ENCODE measurements at regions not wholly inside any gene's neighbourhood (a gene's known extent, or its start where the extent isn't known, plus 50 kb on each side); places are given as distances from the start of the nearest gene placed in this dataset.
"Not testable (repeated sequence)": the region's sequence is repeated elsewhere in the genome, so short reads cannot be mapped to it uniquely, and the experiment has no call there.

DNA sequence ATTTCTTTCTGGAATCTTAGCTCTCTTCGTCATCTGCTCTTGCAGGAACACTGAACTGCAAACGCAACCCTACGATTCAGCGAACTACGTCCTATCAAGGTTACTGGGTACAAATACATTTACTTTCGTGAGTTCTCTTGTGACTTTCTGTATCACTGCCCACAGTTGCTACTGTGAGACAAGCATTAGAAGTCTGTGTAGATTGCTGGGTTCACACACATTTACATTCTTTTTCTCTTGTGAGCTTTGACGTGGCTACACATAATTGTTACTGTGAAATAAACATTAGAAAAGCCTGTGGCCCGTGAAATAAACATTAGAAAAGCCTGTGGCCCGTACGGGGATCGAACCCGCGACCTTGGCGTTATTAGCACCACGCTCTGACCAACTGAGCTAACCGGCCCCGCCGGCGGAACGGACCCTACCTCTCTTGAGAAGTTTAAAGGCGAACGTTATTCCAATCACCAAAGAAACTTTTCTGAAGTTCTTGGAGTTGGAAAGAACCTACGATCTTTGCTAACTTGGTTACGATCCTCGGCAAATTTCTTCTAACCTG is 61.2 kb upstream of the ZNF322 start:
- not testable (repeated sequence) for DNase-seq (ENCODE audit: low spot score)

DNA sequence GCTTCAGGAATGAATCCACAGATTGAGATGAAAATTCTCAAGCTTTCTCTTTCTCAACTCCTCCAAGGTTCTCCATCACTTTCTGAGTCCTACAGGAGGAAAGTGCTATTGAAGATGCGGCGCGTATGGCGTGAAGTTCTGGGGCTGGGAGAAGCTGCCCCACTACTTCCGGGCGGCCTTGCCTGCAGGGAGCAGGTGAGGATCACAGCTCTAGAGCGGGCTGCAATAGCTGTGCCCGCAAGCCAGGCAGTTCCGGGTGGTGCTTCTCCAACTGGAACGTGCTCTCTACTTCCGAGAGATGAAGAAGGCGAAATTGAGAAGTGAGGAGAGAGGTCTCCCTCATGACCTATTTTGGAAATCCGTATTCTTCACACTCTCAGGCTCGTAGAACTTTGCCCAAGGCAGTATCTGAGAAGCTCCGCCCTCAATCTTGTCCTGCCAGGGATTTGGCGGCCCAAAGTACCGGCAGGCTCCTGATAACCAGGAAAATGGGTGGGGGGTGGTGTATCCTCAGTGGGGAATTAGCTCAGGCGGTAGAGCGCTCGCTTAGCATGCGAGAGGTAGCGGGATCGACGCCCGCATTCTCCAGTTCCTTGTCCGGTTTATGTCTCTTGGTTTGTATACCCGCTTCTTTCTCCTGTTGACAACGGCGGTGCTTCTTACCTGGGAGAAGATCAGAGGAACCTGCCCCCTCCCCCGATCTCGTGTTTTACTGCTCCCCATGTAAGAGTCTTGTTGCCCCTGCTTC is 70.6 kb upstream of the ZNF322 start:
- not testable (repeated sequence) for DNase-seq (ENCODE audit: low spot score)

DNA sequence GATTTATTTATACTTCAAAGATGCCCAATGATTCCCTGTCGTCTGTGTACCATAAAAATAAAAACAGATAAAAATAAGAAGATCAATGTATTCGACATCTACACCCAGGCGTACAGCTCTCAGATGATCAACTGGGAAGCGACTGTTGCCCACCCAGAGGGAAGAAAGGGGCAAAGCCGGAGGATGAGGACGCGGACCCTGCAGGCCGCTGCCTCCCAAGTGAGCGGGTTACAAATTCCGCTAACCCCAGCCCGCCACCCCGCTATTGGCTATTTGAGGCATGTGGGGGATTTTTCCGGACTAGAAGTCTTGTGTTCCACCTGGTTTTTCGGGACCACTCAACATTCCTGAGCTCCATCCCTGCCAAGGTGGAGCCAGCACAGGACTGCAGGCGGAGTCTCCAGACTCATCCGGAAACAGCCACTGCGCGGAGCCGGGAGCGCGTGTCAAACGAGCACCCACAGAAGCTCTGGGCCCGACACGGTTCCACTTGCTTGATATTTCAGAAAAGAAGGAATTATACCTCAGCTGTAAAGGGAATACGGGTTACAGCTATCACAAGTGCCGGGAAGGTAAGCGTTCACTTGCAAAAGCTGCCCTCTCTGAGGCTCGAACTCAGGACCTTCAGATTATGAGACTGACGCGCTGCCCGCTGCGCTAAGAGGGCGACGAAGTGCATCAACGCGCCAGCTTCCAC is 75.4 kb upstream of the ZNF322 start:
- not testable (repeated sequence) for DNase-seq (ENCODE audit: low spot score)

DNA sequence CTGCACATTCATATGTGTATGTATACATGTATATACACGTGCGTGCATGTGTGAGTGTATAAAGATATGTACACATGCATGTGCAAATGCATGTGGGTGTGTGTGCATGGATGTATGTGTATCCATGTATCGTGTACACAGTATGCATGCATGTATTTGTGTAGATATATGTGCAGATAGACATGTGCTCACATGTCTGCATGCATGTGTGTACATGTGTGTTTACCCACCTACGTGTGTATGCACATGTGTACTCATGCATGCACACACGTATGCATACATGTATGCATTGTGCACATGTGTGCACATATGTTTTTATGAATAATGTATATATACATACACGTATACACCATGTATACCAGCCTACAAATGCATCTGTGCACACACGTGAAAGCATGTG is 80.3 kb upstream of the ZNF322 start:
- no peak for DNase-seq (ENCODE audit: low spot score)

DNA sequence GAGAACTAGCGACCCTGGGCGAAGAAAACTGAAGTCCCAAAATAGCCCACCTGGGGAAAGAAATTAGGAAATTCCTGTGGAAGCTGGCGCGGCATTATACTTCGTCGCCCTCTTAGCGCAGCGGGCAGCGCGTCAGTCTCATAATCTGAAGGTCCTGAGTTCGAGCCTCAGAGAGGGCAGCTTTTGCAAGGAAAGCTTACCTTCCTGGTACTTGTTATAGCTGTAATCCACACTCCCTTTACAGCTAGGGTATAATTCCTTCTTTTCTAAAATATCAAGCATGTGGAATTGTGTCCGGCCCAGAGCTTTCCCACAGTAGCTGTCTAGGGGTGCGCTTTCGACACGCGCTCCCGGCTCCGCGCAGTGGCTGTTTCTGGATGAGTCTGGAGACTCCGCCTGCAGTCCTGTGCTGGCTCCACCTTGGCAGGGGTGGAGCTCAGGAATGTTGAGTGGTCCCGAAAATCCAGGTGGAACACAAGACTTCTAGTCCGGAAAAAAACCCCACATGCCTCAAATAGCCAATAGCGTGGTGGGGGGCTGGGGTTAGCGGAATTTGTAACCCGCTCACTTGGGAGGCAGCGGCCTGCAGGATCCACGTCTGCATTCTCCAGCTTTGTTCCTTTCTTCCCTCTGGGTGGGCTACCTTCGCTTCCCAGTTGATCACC is 83.7 kb upstream of the ZNF322 start:
- peak; percentile 29 for DNase-seq (ENCODE audit: low spot score)

DNA sequence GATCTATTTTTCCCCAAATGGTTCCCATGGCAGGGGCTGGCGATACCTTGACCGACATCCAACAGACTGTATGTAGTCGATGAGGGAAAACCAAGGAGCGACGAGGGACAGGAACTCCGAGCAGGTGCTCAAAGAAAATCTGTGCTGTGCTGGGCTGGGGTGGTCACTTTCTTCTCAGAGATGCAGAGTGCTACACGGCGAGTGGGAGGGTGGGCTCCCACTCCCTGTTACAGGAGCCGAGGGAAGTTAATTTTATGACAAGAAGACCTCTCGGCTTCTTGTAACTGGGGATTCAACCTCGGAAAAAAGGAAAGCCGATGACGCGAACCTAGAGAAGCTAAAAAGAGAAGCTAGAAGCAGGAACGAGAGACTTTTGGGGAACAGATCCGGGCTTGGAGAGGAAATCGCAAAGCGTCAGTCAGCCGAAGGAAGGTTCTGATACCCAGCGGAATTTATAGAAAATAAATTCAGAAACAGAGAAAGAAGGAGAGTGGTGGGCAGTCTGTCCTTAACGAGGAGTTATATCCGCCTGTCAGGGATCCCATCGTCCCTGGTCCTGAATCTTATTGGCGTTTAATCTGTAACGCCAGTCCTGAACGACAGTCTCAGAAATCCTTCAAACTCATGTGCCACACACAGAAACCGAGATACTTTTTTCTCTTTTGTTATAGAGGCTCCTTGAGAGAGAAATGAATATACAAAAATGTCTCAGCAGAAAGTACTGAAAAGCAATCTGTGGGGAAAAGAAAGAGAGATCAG is 84.6 kb upstream of the ZNF322 start:
- DNase-seq (ENCODE audit: low spot score): no peak

DNA sequence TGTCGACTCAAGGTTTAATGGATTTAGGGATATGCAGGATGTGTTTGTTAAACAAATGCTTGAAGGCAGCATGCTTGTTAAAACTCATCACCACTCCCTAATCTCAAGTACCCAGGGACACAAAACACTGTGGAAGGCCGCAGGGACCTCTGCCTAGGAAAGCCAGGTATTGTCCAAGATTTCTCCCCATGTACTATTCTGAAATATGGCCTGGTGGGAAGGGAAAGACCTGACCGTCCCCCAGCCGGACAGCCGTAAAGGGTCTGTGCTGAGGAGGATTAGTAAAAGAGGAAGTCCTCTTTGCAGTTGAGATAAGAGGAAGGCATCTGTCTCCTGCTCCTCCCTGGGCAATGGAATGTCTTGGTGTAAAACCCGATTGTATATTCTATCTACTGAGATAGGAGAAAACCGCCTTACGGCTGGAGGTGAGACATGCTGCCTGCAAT is 85.3 kb upstream of the ZNF322 start:
- not testable (repeated sequence) for DNase-seq (ENCODE audit: low spot score)

DNA sequence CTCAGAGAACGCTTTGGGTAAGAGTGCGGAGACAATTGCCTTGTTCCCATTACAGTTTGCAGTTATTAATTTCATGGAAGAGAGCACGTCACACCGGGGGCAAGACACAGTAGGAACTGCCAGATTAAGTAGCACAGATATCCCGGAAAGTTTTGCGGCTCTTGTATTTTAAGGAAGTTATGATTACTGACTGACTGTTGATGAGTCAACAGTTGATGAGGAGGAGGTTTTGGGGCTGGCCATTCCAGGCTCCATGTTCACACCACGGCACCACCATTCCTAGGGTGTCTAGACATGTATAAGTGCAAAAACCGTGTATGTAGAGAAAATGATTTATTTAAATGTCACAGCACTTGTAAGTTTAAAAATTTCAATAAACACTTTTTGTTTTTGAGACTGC is 86.4 kb upstream of the ZNF322 start:
- not testable (repeated sequence) for DNase-seq (ENCODE audit: low spot score)

DNA sequence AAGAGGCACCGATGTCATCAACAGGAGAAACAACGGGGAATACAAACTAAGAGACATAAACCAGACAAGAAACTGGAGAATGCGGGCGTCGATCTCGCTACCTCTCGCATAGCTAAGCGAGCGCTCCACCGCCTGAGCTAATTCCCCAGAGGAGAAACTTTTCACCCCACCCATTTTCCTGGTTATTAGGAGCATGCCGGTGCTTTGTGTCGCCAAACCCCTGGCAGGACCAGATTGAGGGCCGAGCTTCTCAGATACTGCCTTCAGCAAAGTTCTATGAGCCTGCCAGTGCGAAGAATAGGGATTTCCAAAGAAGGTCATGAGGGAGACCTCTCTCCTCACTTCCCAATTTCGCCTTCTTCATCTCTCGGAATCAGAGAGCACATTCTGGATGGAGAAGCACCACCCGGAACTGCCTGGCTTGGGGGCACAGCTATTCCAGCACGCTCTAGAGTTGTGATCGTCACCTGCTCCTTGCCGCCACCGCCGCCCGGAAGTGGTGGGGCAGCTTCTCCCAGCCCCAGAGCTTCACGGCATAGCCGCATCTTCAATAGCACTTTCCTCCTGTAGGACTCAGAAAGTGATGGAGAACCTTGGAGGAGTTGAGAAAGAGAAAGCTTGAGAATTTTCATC is 89.7 kb upstream of the ZNF322 start:
- DNase-seq (ENCODE audit: low spot score): not testable (repeated sequence)

DNA sequence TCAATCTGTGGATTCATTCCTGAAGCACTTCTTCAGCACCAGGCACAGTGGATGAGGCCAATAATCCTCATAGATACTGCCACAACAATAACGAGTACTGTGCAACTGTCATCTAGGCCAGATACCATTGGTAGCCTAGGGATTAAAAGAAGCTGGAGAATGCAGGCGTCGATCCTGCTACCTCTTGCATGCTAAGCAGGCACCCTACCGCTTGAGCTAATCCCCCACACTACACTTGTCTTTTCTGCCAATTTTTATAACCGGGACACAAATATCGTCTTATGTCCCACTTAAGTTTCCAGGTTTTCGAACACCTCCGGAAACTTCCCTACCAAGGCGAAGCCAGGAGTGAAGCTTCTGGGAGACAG is 90.2 kb upstream of the ZNF322 start:
- not testable (repeated sequence) for DNase-seq (ENCODE audit: low spot score)

DNA sequence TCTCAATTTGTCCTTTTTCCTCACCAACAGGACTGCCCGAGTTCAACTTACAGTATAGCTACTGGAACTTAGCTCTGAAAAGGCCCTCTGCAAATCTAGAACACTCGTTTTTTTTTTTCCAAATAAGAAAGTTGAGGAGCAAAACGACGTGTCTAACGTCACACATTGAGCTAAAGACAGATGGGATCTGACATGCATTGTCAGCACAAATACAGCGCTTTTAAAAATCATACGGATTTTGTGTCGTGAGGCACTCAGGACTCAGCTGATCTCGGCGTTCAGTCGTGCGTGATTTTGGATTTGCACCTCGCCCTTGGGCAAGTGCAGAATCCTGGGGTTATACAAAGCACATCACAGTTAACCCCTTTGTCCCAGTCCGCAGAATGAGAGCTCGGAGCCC is 94.7 kb upstream of the ZNF322 start:
- DNase-seq (ENCODE audit: low spot score): no peak

DNA sequence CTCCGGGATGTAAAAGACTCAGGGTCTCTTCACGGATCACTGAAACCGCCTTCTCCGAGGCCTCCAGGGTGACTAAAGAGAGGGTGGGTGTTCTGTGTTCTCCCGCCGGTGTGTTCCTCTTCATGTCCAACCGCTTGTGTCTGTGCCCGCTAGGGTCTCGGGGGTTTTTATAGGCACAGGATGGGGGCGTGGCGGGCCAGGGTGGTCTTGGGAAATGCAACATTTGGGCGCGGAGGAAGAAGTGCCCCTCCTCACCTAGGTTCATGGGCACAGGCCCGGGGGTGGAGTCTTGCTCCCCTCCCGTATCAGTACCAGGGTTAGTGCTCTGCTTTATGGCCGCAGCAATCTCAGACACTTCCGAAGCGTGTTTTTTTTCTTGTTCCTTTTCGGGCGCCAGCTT is 95.3 kb upstream of the ZNF322 start:
- DNase-seq (ENCODE audit: low spot score): peak; percentile 6

DNA sequence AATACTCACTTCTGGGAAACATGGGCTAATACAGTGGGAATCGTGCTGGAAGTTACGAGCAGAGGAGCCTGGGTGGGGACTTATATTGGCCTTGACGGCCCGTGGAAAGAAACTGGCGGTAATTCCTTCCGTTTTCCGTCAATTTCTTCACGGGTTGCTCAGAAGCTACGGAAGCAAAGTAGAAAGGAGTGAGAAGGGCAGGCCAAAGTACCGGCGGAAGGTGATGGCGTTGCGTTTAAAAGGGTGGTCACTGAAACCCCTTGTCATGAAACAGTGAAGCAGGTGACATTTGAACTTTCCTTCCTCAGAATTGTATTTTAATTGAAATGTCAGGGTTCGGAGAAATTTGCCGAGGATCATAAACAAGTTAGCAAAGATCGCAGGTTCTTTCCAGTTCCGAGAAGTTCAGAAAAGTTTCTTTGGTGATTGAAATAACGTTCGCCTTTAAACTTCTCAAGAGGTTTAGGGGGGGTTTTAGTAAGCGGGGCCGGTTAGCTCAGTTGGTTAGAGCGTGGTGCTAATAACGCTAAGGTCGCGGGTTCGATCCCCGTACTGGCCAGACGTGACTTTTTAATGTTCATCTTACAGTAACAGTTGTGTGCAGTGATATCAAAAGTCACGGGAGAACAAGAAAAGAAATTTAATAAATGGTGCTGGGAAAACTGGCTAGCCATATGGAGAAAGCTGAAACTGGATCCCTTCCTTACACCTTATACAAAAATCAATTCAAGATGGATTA is 96.7 kb upstream of the ZNF322 start:
- peak; percentile 18 for DNase-seq (ENCODE audit: low spot score)

DNA sequence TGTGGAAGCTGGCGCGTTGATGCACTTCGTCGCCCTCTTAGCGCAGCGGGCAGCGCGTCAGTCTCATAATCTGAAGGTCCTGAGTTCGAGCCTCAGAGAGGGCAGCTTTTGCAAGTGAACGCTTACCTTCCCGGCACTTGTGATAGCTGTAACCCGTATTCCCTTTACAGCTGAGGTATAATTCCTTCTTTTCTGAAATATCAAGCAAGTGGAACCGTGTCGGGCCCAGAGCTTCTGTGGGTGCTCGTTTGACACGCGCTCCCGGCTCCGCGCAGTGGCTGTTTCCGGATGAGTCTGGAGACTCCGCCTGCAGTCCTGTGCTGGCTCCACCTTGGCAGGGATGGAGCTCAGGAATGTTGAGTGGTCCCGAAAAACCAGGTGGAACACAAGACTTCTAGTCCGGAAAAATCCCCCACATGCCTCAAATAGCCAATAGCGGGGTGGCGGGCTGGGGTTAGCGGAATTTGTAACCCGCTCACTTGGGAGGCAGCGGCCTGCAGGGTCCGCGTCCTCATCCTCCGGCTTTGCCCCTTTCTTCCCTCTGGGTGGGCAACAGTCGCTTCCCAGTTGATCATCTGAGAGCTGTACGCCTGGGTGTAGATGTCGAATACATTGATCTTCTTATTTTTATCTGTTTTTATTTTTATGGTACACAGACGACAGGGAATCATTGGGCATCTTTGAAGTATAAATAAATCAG is 106.8 kb upstream of the ZNF322 start:
- DNase-seq (ENCODE audit: low spot score): not testable (repeated sequence)

DNA sequence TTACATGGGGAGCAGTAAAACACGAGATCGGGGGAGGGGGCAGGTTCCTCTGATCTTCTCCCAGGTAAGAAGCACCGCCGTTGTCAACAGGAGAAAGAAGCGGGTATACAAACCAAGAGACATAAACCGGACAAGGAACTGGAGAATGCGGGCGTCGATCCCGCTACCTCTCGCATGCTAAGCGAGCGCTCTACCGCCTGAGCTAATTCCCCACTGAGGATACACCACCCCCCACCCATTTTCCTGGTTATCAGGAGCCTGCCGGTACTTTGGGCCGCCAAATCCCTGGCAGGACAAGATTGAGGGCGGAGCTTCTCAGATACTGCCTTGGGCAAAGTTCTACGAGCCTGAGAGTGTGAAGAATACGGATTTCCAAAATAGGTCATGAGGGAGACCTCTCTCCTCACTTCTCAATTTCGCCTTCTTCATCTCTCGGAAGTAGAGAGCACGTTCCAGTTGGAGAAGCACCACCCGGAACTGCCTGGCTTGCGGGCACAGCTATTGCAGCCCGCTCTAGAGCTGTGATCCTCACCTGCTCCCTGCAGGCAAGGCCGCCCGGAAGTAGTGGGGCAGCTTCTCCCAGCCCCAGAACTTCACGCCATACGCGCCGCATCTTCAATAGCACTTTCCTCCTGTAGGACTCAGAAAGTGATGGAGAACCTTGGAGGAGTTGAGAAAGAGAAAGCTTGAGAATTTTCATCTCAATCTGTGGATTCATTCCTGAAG is 111.6 kb upstream of the ZNF322 start:
- not testable (repeated sequence) for DNase-seq (ENCODE audit: low spot score)

DNA sequence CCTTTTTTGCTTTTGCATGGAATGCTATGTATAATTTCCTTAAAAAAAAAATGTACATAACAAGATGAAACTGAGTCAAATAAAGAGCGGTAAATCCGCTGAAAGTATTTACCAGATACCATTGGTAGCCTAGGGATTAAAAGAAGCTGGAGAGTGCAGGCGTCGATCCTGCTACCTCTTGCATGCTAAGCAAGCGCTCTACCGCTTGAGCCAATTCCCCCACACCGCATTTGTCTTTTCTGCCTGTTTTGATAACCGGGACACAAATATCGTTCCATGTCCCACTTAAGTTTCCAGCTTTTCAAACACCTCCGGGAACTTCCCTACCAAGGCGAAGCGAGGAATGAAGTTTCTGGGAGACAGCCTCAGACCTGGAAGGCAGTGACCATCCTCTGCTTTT is 113.9 kb upstream of the ZNF322 start:
- not testable (repeated sequence) for DNase-seq (ENCODE audit: low spot score)

DNA sequence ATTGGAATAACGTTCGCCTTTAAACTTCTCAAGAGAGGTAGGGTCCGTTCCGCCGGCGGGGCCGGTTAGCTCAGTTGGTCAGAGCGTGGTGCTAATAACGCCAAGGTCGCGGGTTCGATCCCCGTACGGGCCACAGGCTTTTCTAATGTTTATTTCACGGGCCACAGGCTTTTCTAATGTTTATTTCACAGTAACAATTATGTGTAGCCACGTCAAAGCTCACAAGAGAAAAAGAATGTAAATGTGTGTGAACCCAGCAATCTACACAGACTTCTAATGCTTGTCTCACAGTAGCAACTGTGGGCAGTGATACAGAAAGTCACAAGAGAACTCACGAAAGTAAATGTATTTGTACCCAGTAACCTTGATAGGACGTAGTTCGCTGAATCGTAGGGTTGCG is 121.0 kb upstream of the ZNF322 start:
- DNase-seq (ENCODE audit: low spot score): not testable (repeated sequence)

DNA sequence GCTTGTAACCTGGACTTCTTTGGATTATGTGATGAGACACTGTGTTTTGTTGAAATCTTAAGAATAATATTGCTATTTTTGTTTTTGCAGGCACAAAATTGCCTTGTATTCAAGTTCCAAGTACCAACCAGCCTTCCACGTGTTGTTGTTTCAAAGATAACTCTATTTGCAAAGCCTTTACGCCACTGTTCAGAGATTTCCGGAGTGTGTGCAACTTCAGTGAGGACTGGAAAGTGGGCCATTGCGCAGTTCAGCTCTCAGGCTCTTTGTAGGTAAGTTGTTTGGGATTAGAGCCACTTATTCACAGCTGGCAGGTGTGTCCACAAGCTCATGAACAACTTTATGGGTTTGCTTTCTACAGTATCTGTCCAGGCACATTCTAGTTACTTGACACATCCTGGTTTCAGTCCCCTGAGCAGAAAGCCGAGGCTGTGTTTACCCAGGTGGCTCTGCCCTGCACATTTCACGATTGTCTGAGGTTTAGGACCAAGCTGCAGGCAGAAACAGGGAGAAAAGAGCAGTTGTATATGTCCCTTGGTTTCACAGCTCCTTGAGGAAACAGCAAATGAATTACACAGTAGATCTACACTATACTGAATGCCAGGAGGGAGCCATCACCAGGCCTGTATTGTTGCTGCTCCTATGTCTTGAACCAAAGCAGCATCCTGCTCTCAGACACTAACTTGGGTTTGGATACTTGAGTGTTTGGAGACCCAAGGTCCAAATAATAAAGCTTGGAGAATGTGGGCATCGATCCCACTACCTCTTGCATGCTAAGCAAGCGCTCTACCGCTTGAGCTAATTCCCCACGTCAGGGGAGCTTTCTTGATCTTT is 136.1 kb upstream of the ZNF322 start:
- DNase-seq (ENCODE audit: low spot score): not testable (repeated sequence)
